Coronary artery (tissue), 2 donors: ENCODE measurements at regions not wholly inside any gene's neighbourhood (a gene's known extent, or its start where the extent isn't known, plus 50 kb on each side); places are given as distances from the start of the nearest gene placed in this dataset.

Experiments
- DNase-seq: peaks from one replicate; pipeline ENCODE4 v3.0.0-alpha.2; 2017; ENCODE audit warnings: low spot score
- H3K27ac ChIP-seq, 2 donors: fragments of 200-600 bp; sonication (generic); one replicate each; pipeline ENCODE4 v1.5.1; 2016 to 2019
- H3K4me3 ChIP-seq: fragments of 200-600 bp; sonication (generic); 2 replicates; pipeline ENCODE4 v1.5.1; 2016; ENCODE audit warnings: mild to moderate bottlenecking, moderate library complexity
- TF ChIP-seq, protein P1 (sequence below): fragments of 200-600 bp; sonication (generic); IDR thresholded peaks from one replicate; pipeline ENCODE4 v1.5.1; 2019; ENCODE audit warnings: antibody characterized with exemption

DNA sequence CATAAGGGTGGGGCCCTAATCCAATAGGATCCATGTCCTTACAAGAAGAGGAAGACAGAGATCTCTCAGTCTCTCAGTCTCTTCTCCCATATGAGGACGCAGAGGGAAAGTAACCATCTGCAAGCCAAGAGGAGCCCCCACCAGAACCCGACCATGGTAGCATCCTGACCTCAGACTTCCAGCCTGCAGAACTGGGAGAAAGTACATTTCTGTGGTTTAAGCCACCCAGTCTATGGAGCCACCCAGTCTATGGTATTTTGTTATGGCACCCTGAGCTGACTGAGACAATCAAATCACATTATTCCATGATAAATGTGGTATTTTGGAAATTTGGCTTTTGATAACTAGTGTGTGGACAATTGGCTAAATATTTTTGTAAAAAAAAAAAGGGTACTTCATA is 101.5 kb upstream of the TMC3 start:
- H3K27ac ChIP-seq: no peak overlapping the region
- H3K4me3 ChIP-seq: no peak overlapping the region
- TF ChIP-seq, protein P1, sequence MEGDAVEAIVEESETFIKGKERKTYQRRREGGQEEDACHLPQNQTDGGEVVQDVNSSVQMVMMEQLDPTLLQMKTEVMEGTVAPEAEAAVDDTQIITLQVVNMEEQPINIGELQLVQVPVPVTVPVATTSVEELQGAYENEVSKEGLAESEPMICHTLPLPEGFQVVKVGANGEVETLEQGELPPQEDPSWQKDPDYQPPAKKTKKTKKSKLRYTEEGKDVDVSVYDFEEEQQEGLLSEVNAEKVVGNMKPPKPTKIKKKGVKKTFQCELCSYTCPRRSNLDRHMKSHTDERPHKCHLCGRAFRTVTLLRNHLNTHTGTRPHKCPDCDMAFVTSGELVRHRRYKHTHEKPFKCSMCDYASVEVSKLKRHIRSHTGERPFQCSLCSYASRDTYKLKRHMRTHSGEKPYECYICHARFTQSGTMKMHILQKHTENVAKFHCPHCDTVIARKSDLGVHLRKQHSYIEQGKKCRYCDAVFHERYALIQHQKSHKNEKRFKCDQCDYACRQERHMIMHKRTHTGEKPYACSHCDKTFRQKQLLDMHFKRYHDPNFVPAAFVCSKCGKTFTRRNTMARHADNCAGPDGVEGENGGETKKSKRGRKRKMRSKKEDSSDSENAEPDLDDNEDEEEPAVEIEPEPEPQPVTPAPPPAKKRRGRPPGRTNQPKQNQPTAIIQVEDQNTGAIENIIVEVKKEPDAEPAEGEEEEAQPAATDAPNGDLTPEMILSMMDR: no peak
- DNase-seq: no peak

DNA sequence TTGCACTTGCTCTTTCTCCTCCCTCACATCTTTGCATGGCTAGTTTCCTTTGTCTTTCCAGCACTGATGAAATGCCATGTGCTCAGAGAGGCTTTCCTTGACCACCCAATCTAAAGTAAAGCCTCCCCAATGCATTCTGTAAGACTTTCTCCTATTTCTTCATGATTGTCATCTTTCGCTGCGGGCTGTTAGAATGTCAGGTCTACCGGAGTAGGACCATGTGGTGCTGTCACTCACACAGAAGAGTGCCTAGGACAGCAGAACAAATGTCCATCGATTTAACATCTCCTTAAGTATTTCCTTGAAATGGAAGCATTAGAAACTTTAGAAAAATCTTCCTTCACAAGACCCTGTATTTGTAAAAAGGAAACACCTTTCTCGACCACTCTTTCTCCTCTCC is 99.9 kb upstream of the TMC3 start:
- H3K27ac ChIP-seq: no peak overlapping the region
- DNase-seq: no peak
- TF ChIP-seq, protein P1: no peak
- no peak overlapping the region for H3K4me3 ChIP-seq

DNA sequence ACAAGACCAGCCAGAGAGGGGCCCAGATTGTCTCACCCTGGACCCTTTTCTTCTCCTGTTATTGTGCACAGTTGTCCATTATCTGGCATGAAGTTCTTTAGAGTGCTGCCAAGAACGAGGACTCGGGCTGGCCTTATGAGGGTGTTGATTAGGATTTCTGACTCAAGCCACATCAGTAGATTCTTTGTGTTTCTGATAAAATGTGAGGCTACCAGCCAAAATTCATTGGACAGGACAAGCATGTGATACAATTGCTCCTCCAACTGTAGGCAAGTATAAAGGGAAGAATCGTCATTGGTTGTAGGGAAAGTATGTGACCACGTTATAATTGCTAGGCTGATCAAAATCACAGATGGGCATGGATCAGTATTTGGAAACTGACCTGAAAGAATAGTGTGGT is 99.2 kb upstream of the TMC3 start:
- no peak for DNase-seq
- no peak overlapping the region for H3K4me3 ChIP-seq
- H3K27ac ChIP-seq: no peak overlapping the region
- TF ChIP-seq, protein P1: no peak

DNA sequence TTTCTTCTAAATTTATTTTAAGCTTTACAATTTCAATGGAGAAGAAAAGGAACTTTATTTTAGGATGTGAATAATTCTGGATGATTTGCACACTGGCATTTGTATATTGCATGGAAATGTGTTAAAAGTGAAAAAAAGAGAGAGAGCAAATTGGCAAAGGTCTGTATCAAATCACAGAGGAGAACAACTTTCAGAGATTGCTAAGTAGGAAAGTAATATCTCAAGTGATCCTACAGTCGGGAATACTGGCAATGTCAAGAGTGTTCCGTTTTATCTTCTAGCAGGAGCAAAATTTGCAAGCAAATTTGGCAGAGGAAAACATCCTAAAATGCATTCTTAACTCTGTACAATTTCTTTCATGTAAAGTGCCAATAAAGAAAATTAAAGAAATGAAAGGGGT is 97.1 kb upstream of the TMC3 start:
- DNase-seq: no peak
- no peak overlapping the region for H3K27ac ChIP-seq
- H3K4me3 ChIP-seq: no peak overlapping the region
- TF ChIP-seq, protein P1: no peak

DNA sequence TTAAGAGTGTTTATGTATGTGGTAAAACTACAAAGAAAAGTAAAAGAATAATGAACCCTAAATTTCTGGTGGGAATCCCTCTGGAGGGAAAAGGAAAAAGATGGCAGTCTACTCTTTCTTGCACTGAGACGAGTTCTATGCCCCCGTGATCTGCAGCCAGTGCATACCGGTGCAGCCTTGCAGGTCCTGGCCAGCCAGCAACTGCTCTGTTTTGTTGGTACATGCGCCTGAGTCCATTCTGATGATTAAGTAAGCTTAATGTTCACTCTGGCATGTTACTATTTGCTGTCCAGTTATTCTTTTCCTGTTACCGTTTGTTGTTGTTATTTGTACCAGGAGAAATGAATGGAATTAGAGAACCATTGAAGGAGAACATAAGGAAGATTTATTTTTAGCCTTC is 95.1 kb upstream of the TMC3 start:
- H3K4me3 ChIP-seq: no peak overlapping the region
- no peak overlapping the region for H3K27ac ChIP-seq
- DNase-seq: no peak
- TF ChIP-seq, protein P1: no peak

DNA sequence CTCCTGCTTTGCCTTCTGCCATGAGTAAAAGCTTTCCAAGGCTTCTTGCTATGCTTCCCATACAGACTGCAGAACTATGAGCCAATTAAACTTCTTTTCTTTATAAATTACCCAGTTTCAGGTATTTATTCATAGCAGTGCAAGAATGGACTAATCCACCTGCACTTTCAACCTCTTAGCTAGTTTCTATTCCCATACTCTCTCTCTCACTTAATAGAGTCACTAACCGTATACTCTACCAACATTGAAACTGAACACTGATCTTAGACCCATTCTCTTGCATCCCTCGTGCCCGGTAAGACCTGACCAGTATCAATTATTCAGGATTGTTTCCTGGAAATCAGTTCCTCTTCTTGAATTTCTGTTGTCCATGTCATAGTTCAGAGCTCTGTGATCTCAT is 92.7 kb upstream of the TMC3 start:
- DNase-seq: no peak
- TF ChIP-seq, protein P1: no peak
- Histone ChIP-seq H3K4me3 (no peak overlapping the region), H3K27ac (no peak overlapping the region)

DNA sequence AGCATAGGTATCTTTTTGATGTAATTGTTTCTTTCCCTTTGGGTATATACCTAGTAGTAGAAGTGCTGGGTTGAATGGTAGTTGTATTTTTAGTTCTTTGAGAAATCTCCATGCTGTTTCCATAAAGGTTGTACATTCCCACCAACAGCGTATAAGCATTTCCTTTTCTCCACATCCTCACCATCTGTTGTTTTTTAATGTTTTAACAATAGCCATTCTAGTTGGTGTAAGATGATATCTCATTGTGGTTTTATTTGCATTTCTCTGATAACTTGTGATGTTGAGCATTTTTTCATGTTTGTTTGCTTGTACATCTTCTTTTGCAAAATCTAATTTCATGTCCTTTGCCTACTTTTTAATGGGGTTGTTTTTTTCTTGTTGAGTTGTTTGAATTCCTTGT is 80.0 kb upstream of the TMC3 start:
- DNase-seq: no peak
- Histone ChIP-seq H3K27ac (no peak overlapping the region), H3K4me3 (no peak overlapping the region)
- TF ChIP-seq, protein P1: no peak
